Stimulated activated naive B cell treated with anti-CD40 and anti-IgM and Interleukin-4, amounts not matched to agents 10 μg/mL and 1 μg/mL and 100 μg/mL, for 72 hours (primary cell): ENCODE measurements at regions not wholly inside any gene's neighbourhood (a gene's known extent, or its start where the extent isn't known, plus 50 kb on each side); places are given as distances from the start of the nearest gene placed in this dataset.
A peak's percentile ranks its signal among the peaks of the same experiment; 100 is the strongest.

Experiments
- ATAC-seq, 2 donors: fragments of 150-1000 bp; cut with Tn5 transposase; replicated peaks; 2 replicates each; pipeline ENCODE4 v1.10.0; 2021; ENCODE audit warnings: moderate library complexity in 1 of 2
- DNase-seq: peaks from one replicate; pipeline ENCODE4 v3.0.0; 2021
- H3K27ac Mint-ChIP-seq: one replicate; pipeline ENCODE4 v1.8.0; 2022; ENCODE audit warnings: mild to moderate bottlenecking, mixed read lengths
- H3K27me3 Mint-ChIP-seq, 2 donors: one replicate each; pipeline ENCODE4 v1.8.0; 2022; ENCODE audit warnings: mixed read lengths in 2 of 2
- H3K36me3 Mint-ChIP-seq, 2 donors: one replicate each; pipeline ENCODE4 v1.8.0; 2022; ENCODE audit warnings: mixed read lengths in 2 of 2, mild to moderate bottlenecking in 1 of 2
- H3K4me1 Mint-ChIP-seq, 2 donors: one replicate each; pipeline ENCODE4 v1.8.0; 2022; ENCODE audit warnings: mixed read lengths in 2 of 2, mild to moderate bottlenecking in 1 of 2
- H3K4me3 Mint-ChIP-seq, 2 donors: one replicate each; pipeline ENCODE4 v1.8.0; 2022; ENCODE audit warnings: mild to moderate bottlenecking in 2 of 2, mixed read lengths in 2 of 2, moderate library complexity in 1 of 2
- H3K9me3 Mint-ChIP-seq, 2 donors: one replicate each; pipeline ENCODE4 v1.8.0; 2022; ENCODE audit warnings: mixed read lengths in 2 of 2, mild to moderate bottlenecking in 1 of 2

DNA sequence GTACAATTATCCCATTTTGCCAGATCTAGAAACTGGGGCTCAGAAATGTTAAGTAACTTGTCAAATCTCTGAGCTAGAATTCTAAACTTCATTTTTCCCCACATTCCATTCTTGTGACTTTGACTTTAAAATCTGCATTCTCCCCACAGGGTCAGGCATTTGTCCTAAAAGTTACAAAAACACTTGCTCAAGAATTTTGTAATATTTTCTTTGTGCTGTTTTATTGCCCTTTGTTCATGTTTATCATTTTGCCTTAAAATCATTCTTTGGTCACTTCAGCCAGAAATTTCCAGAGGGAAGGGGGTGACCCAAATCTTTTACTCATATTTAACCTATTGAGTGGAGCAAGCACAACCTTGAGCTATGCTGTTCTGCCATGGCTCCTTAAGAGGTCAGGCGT, 120.1 kb upstream of the CCL21 start:
- peaks cover 9 to 13% of the 10 kb centered on the region in 2 donors for H3K27me3 Mint-ChIP-seq
- ATAC-seq: no peak

GRCh38 chr9:34826999-34827538, 117.1 kb upstream of the CCL21 start:
- H3K4me1 Mint-ChIP-seq: no peaks in the 10 kb centered on the region
- peaks cover 16 to 23% of the 10 kb centered on the region in 2 donors for H3K27me3 Mint-ChIP-seq
- H3K9me3 Mint-ChIP-seq: no peaks in the 10 kb centered on the region
- no peak overlapping the region for H3K4me3 Mint-ChIP-seq
- DNase-seq: no peak
- no peaks in the 10 kb centered on the region for H3K36me3 Mint-ChIP-seq
- no peak overlapping the region for H3K27ac Mint-ChIP-seq
- no peak for ATAC-seq

More for the DNA sequence above, 120.1 kb upstream of the CCL21 start:
- Mint-ChIP-seq H3K9me3 (no peaks in the 10 kb centered on the region), H3K4me1 (no peaks in the 10 kb centered on the region), H3K4me3 (no peak overlapping the region), H3K36me3 (no peaks in the 10 kb centered on the region), H3K27ac (no peak overlapping the region)
- no peak for DNase-seq

DNA sequence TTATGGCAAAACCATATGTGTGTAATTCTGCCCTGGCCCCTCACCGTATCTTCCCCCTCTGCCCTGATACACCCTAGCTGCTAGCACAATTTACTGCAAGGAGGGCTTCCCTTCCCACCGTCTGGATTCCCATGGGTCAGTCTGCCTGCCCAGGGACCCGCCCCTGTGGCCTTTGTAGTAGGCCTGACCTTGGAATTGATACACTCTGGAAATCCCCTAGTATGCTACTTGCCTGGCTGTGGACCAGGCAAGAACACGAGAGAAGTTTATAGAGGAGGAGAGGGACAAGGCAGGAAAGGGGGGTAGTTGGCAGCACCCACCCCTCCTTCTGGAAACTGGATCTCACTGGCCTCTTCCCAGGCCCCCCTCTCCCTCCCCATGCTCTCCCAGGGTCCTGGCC, 115.8 kb upstream of the CCL21 start:
- DNase-seq (no peak), ATAC-seq (no peak)
- H3K9me3 Mint-ChIP-seq: peaks cover 2 to 4% of the 10 kb centered on the region in 2 donors
- no peak overlapping the region for H3K4me3 Mint-ChIP-seq
- H3K4me1 Mint-ChIP-seq: no peaks in the 10 kb centered on the region
- peaks cover 16 to 19% of the 10 kb centered on the region in 2 donors for H3K27me3 Mint-ChIP-seq
- H3K27ac Mint-ChIP-seq: no peak overlapping the region
- no peaks in the 10 kb centered on the region for H3K36me3 Mint-ChIP-seq

DNA sequence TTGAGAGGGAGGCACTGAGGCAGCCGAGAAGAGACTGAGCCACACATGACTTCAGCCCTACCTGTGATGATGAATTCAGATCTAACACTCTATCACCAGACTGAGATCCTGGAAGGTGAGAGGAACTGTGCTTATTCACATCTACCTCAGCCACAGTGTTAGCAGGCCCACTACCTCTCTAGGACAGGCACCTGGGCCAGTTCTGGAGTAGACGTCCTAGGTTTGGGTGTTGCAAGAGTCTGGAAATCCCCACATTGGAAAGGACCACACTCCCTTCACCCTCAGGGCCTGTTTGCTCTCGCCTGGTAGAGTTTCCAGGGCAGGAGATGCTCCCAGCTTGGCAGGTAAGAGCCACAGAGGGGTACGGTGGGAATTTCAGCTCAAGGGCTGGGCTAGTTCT, 113.8 kb upstream of the CCL21 start:
- Mint-ChIP-seq H3K9me3 (peaks cover 9 to 12% of the 10 kb centered on the region in 2 donors), H3K36me3 (peaks cover 0 to 2% of the 10 kb centered on the region in 2 donors), H3K27ac (no peak overlapping the region), H3K27me3 (peaks cover 17 to 19% of the 10 kb centered on the region in 2 donors), H3K4me1 (no peaks in the 10 kb centered on the region), H3K4me3 (no peak overlapping the region)
- DNase-seq (no peak), ATAC-seq (no peak)

- no peak for ATAC-seq
- H3K9me3 Mint-ChIP-seq: peaks cover 11 to 14% of the 10 kb centered on the region in 2 donors
- H3K27ac Mint-ChIP-seq: no peak overlapping the region
- peaks cover 0 to 3% of the 10 kb centered on the region in 2 donors for H3K4me1 Mint-ChIP-seq
- H3K4me3 Mint-ChIP-seq: no peak overlapping the region
- H3K36me3 Mint-ChIP-seq: no peaks in the 10 kb centered on the region
- no peak for DNase-seq
- H3K27me3 Mint-ChIP-seq: peaks cover 41 to 66% of the 10 kb centered on the region in 2 donors
Measured at GRCh38 chr9:34810187-34810524, 100.2 kb upstream of the CCL21 start.

DNA sequence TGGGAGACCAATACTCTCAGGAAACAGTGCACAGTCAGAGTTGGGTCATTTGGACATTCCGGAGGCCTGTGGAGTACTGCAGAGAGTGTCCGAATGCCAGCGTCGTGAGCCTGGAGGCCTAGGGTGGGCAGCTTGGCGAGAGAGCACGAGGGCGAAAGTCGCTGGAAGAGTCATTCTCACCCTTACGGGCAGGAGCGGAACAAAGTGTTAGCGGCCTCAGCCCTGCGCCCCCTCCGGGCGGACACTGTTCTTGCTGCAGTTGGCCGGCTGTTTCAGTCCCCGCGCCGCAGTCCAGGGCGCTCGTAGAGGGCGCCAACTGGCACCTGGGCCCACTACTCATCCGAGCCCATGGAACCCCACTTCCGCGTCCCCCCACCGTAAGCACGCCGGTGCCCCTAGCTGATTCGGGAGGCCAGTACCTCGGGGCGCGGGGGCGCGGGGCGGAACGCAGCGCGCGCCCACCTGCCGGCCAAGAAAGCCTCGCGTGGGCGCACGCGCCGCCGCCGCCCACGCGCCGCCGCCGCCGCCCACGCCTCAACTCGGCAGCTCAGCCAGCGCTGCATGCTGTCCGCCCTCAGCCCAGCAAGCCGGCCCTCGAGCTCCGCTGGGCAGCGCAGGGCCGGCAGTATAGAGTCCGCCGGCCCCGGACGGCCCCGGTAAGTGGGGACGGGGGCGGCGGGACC, 99.7 kb upstream of the CCL21 start:
- DNase-seq: no peak
- peak in 1 of 2 donors; percentile 33 for ATAC-seq
- Mint-ChIP-seq H3K4me1 (peaks cover 0 to 3% of the 10 kb centered on the region in 2 donors), H3K27me3 (peaks cover 41 to 65% of the 10 kb centered on the region in 2 donors), H3K36me3 (no peaks in the 10 kb centered on the region), H3K27ac (peak overlapping the region; percentile 14), H3K4me3 (peak overlapping the region in 1 of 2 donors; percentile 17), H3K9me3 (peaks cover 11 to 14% of the 10 kb centered on the region in 2 donors)

GRCh38 chr9:34802916-34803315, 93.0 kb upstream of the CCL21 start:
- peaks cover 17 to 20% of the 10 kb centered on the region in 2 donors for H3K27me3 Mint-ChIP-seq
- H3K4me3 Mint-ChIP-seq: no peak overlapping the region
- no peak for ATAC-seq
- no peak overlapping the region for H3K27ac Mint-ChIP-seq
- DNase-seq: no peak
- H3K4me1 Mint-ChIP-seq: no peaks in the 10 kb centered on the region
- H3K9me3 Mint-ChIP-seq: peaks cover 3 to 5% of the 10 kb centered on the region in 2 donors
- no peaks in the 10 kb centered on the region for H3K36me3 Mint-ChIP-seq

GRCh38 chr9:34797367-34797766, 87.4 kb upstream of the CCL21 start:
- H3K4me3 Mint-ChIP-seq: no peak overlapping the region
- peaks cover 2 to 3% of the 10 kb centered on the region in 2 donors for H3K9me3 Mint-ChIP-seq
- H3K4me1 Mint-ChIP-seq: no peaks in the 10 kb centered on the region
- H3K36me3 Mint-ChIP-seq: no peaks in the 10 kb centered on the region
- no peak for DNase-seq
- H3K27ac Mint-ChIP-seq: no peak overlapping the region
- no peak for ATAC-seq
- H3K27me3 Mint-ChIP-seq: peaks cover 20 to 22% of the 10 kb centered on the region in 2 donors

GRCh38 chr9:34796924-34797323, 87.0 kb upstream of the CCL21 start:
- H3K27ac Mint-ChIP-seq: no peak overlapping the region

DNA sequence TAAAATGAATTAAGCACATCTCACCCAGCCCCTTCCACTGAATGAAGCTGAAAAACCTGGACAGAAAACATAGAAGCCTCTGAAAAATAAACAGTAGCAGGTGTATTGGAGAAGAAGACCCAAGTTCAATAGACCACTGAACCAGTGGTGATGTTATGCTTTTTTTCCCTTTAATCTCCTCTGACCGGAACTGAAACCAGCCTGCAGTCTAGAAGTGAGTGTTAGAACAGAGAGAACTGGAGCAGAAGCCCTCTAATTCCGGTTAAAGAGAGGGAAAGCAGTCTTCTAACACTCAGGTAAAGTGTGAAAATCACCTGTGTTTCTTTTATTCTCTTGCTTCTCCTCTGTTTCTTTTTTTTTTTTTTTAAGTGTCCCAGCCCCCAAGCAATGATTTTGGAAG, 83.5 kb upstream of the CCL21 start:
- H3K27ac Mint-ChIP-seq: no peak overlapping the region

More at GRCh38 chr9:34796924-34797323, 87.0 kb upstream of the CCL21 start:
- Mint-ChIP-seq H3K36me3 (no peaks in the 10 kb centered on the region), H3K4me1 (no peaks in the 10 kb centered on the region), H3K9me3 (peaks cover 2 to 3% of the 10 kb centered on the region in 2 donors), H3K27me3 (peaks cover 23 to 27% of the 10 kb centered on the region in 2 donors), H3K4me3 (no peak overlapping the region)
- DNase-seq (no peak), ATAC-seq (no peak)

DNA sequence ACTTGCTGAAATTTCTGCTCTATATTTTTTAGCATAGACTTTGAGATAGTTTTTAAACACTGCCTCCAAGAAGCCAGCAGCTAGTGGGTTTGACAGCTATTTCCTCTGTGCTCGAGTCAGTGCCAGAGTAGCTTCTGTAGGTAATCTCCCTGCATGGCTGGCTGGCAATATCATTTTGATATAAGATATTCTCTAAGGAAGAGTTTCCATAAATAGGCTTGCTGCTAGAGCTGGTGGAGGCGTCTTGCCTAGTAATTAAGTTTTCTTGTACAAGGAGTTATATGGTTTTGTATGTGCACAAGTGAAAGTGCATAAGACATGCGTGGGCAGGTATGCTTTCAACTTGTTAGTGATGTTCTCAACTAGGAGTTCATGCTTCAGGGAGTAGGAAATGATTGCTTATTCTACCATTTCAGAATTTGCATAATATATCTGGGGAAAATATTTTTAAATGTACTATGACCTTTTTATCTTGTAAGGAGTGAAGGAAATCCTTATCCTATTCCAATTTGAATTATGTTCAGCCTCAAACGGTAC, 74.1 kb upstream of the CCL21 start:
- H3K9me3 Mint-ChIP-seq: no peaks in the 10 kb centered on the region
- no peaks in the 10 kb centered on the region for H3K36me3 Mint-ChIP-seq
- ATAC-seq (peak; percentile 57 to 65), DNase-seq (no peak)
- H3K27ac Mint-ChIP-seq: no peak overlapping the region
- peaks cover 14 to 29% of the 10 kb centered on the region in 2 donors for H3K27me3 Mint-ChIP-seq
- no peaks in the 10 kb centered on the region for H3K4me1 Mint-ChIP-seq
- no peak overlapping the region for H3K4me3 Mint-ChIP-seq

More for the DNA sequence above, 83.5 kb upstream of the CCL21 start:
- DNase-seq (no peak), ATAC-seq (peak in 1 of 2 donors; percentile 47)
- H3K9me3 Mint-ChIP-seq: peaks cover 2 to 3% of the 10 kb centered on the region in 2 donors
- H3K4me3 Mint-ChIP-seq: no peak overlapping the region
- H3K36me3 Mint-ChIP-seq: no peaks in the 10 kb centered on the region
- H3K27me3 Mint-ChIP-seq: peaks cover 38 to 53% of the 10 kb centered on the region in 2 donors
- H3K4me1 Mint-ChIP-seq: no peaks in the 10 kb centered on the region

GRCh38 chr9:34782372-34782771, 72.4 kb upstream of the CCL21 start:
- ATAC-seq (no peak), DNase-seq (no peak)
- Mint-ChIP-seq H3K4me1 (no peaks in the 10 kb centered on the region), H3K4me3 (no peak overlapping the region), H3K9me3 (peaks cover 0 to 2% of the 10 kb centered on the region in 2 donors), H3K36me3 (no peaks in the 10 kb centered on the region), H3K27ac (no peak overlapping the region), H3K27me3 (peaks cover 8 to 34% of the 10 kb centered on the region in 2 donors)

GRCh38 chr9:34777666-34778065, 67.7 kb upstream of the CCL21 start:
- ATAC-seq (no peak), DNase-seq (no peak)
- Mint-ChIP-seq H3K4me3 (no peak overlapping the region), H3K9me3 (peaks cover 9 to 18% of the 10 kb centered on the region in 2 donors), H3K4me1 (no peaks in the 10 kb centered on the region), H3K27me3 (peaks cover 26 to 28% of the 10 kb centered on the region in 2 donors), H3K36me3 (peaks cover 0 to 4% of the 10 kb centered on the region in 2 donors), H3K27ac (no peak overlapping the region)

DNA sequence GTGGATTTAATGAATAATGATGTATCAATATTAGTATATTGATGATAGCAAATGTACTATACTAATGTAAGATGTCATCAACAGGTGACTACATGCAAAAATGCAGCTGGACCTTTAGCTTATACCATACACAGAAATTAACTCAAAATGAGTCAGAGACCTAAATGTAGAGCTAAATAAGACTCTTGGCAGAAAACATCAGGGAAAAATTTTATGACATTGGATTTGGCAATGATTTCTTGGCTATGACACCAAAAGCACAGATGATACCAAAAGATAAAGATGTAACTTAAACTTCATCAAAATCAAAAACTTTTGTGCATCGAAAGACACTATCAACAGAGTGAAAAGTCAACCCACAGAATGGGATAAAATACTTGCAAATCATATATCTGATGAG, 64.0 kb upstream of the CCL21 start:
- Mint-ChIP-seq H3K9me3 (peaks cover 9 to 18% of the 10 kb centered on the region in 2 donors), H3K4me3 (no peak overlapping the region), H3K4me1 (no peaks in the 10 kb centered on the region), H3K27me3 (peaks cover 38 to 42% of the 10 kb centered on the region in 2 donors), H3K36me3 (peaks cover 0 to 4% of the 10 kb centered on the region in 2 donors), H3K27ac (no peak overlapping the region)
- no peak for ATAC-seq
- no peak for DNase-seq
